HG02642 (cell line): ENCODE measurements at regions not wholly inside any gene's neighbourhood (a gene's known extent, or its start where the extent isn't known, plus 50 kb on each side); places are given as distances from the start of the nearest gene placed in this dataset.

Source experiments
- ATAC-seq: cut with Tn5 transposase; IDR thresholded peaks from one replicate; pipeline ENCODE4 v1.9.1; 2021; ENCODE audit warnings: mild to moderate bottlenecking; ENCODE audit not compliant: unreplicated experiment, poor library complexity

- no peak for ATAC-seq
Observed at GRCh38 chr12:107431942-107432341, 253.7 kb upstream of the PWP1 start.

GRCh38 chr12:107435072-107435471 lies 250.5 kb upstream of the PWP1 start:
- ATAC-seq: no peak

- no peak for ATAC-seq
Observed at GRCh38 chr12:107435520-107435919, 250.1 kb upstream of the PWP1 start.

GRCh38 chr12:107436376-107436775 lies 249.2 kb upstream of the PWP1 start:
- ATAC-seq: no peak

- no peak for ATAC-seq
Observed at GRCh38 chr12:107436836-107437235, 248.8 kb upstream of the PWP1 start.

- ATAC-seq: no peak
Observed at GRCh38 chr12:107437954-107438353, 247.6 kb upstream of the PWP1 start.

- ATAC-seq: no peak
Observed at GRCh38 chr12:107439026-107439738, 246.4 kb upstream of the PWP1 start.

GRCh38 chr12:107440606-107441005 lies 245.0 kb upstream of the PWP1 start:
- ATAC-seq: no peak

GRCh38 chr12:107441665-107442300 lies 243.8 kb upstream of the PWP1 start:
- ATAC-seq: no peak

GRCh38 chr12:107442326-107442987 lies 243.1 kb upstream of the PWP1 start:
- no peak for ATAC-seq

- ATAC-seq: no peak
Observed at GRCh38 chr12:107443320-107444090, 242.1 kb upstream of the PWP1 start.

GRCh38 chr12:107444771-107445170 lies 240.8 kb upstream of the PWP1 start:
- ATAC-seq: no peak

GRCh38 chr12:107446476-107446875 lies 239.1 kb upstream of the PWP1 start:
- no peak for ATAC-seq

- ATAC-seq: no peak
Observed at GRCh38 chr12:107447336-107447735, 238.3 kb upstream of the PWP1 start.

- no peak for ATAC-seq
Observed at GRCh38 chr12:107448198-107448597, 237.4 kb upstream of the PWP1 start.

- ATAC-seq: no peak
Observed at GRCh38 chr12:107449891-107450290, 235.7 kb upstream of the PWP1 start.

GRCh38 chr12:107450541-107450940 lies 235.1 kb upstream of the PWP1 start:
- no peak for ATAC-seq

GRCh38 chr12:107451246-107451645 lies 234.4 kb upstream of the PWP1 start:
- ATAC-seq: no peak

GRCh38 chr12:107454109-107454830 lies 231.3 kb upstream of the PWP1 start:
- ATAC-seq: no peak

GRCh38 chr12:107457362-107457935 lies 228.2 kb upstream of the PWP1 start:
- ATAC-seq: no peak
